ENCODE measurements at regions not wholly inside any gene's neighbourhood (a gene's known extent, or its start where the extent isn't known, plus 50 kb on each side); places are given as distances from the start of the nearest gene placed in this dataset.

DNA sequence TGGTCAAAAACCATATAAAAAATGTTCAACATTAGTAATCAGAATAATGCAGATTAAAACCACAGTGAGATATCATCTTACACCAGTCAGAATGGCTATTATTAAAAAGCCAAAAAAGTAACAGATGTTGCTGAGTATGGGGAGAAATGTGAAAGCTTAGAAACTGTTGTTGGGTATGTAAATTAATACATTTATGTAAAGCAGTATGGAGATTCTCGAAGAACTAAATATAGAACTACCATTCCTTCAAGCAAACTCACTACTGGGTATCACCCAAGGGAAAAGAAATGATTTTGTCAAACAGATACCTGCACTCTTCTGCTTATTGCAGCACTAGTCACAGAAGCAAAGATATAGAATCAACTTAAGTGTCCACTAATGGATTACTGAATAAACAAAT is 576.4 kb upstream of the EPHA5 start:
- ChIA-PET POLR2A (no interaction called here), CTCF (no interaction called here)
- Histone ChIP-seq H3K9me2 (no peaks in the 10 kb centered on the region), H4K20me1 (ENCODE audit: insufficient read depth) (no peaks in the 10 kb centered on the region), H2AFZ (ENCODE audit: low read depth) (no peak overlapping the region), H3K4me1 (ENCODE audit: control insufficient read depth in 1 of 2, insufficient read depth in 2 of 2, low read depth in 1 of 2, low read length in 1 of 2) (no peaks in the 10 kb centered on the region), H3K9ac (no peak overlapping the region), H3K4me3 (ENCODE audit: low read depth in 2 of 2, low read length in 1 of 2) (no peak overlapping the region), H3K36me3 (replicated peaks in 1 of 2; ENCODE audit: control insufficient read depth in 1 of 2, insufficient read depth in 2 of 2, low read length in 1 of 2) (no peaks in the 10 kb centered on the region), H3F3A (replicated peaks; ENCODE audit: insufficient read depth) (no peaks in the 10 kb centered on the region), H3K9me3 (no peaks in the 10 kb centered on the region), H3K79me2 (ENCODE audit: insufficient read depth) (no peaks in the 10 kb centered on the region), H3K27ac (ENCODE audit: low read depth in 2 of 2, low read length in 1 of 2) (no peak overlapping the region), H3K4me2 (no peak overlapping the region), H3K27me3 (ENCODE audit: insufficient read depth) (no peaks in the 10 kb centered on the region)
- TF ChIP-seq MXI1 (IDR thresholded peaks at IDR 0.05; ENCODE audit: low read depth, low read length), result no peak
- TF ChIP-seq NFIC (IDR thresholded peaks at IDR 0.05; ENCODE audit: borderline replicate concordance), result no peak
- TF ChIP-seq, protein P1, sequence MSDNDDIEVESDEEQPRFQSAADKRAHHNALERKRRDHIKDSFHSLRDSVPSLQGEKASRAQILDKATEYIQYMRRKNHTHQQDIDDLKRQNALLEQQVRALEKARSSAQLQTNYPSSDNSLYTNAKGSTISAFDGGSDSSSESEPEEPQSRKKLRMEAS (IDR thresholded peaks at IDR 0.05; ENCODE audit: low read depth), result no peak
- no peak for TF ChIP-seq MEF2A (IDR thresholded peaks at IDR 0.05; ENCODE audit: borderline replicate concordance, low read depth)
- no peak for TF ChIP-seq FOSL2 (IDR thresholded peaks at IDR 0.05; ENCODE audit: borderline replicate concordance, low read depth)
- WGBS (ENCODE audit: low lambda C conversion rate), result 0% methylated on average over 1 of the region's 1 CpG
- no peak for DNase-seq

GRCh38 chr4:66235876-66236275 is 565.6 kb upstream of the EPHA5 start:
- Histone ChIP-seq H3K27me3 (ENCODE audit: insufficient read depth) (no peaks in the 10 kb centered on the region), H3K9me3 (no peaks in the 10 kb centered on the region), H2AFZ (ENCODE audit: low read depth) (no peak overlapping the region), H3K36me3 (replicated peaks in 1 of 2; ENCODE audit: control insufficient read depth in 1 of 2, insufficient read depth in 2 of 2, low read length in 1 of 2) (no peaks in the 10 kb centered on the region), H3K4me2 (no peak overlapping the region), H3K9ac (no peak overlapping the region), H3K79me2 (ENCODE audit: insufficient read depth) (no peaks in the 10 kb centered on the region), H3K4me3 (ENCODE audit: low read depth in 2 of 2, low read length in 1 of 2) (no peak overlapping the region), H3K27ac (ENCODE audit: low read depth in 2 of 2, low read length in 1 of 2) (no peak overlapping the region), H3F3A (replicated peaks; ENCODE audit: insufficient read depth) (no peaks in the 10 kb centered on the region), H3K4me1 (ENCODE audit: control insufficient read depth in 1 of 2, insufficient read depth in 2 of 2, low read depth in 1 of 2, low read length in 1 of 2) (no peaks in the 10 kb centered on the region), H4K20me1 (ENCODE audit: insufficient read depth) (no peaks in the 10 kb centered on the region), H3K9me2 (no peaks in the 10 kb centered on the region)
- TF ChIP-seq, protein P2, sequence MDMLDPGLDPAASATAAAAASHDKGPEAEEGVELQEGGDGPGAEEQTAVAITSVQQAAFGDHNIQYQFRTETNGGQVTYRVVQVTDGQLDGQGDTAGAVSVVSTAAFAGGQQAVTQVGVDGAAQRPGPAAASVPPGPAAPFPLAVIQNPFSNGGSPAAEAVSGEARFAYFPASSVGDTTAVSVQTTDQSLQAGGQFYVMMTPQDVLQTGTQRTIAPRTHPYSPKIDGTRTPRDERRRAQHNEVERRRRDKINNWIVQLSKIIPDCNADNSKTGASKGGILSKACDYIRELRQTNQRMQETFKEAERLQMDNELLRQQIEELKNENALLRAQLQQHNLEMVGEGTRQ (IDR thresholded peaks at IDR 0.05; ENCODE audit: borderline replicate concordance, low read depth, low read length), result no peak
- no peak for TF ChIP-seq TAF1 (IDR thresholded peaks at IDR 0.05; ENCODE audit: borderline replicate concordance, low read depth, low read length)
- TF ChIP-seq, protein P1 (IDR thresholded peaks at IDR 0.05; ENCODE audit: low read depth), result no peak
- no peak for TF ChIP-seq FOXM1 (IDR thresholded peaks at IDR 0.05; ENCODE audit: low read depth)
- TF ChIP-seq CHD2 (IDR thresholded peaks at IDR 0.05; ENCODE audit: low read length, partially characterized antibody), result no peak
- TF ChIP-seq GABPA (IDR thresholded peaks at IDR 0.05; ENCODE audit: low read depth), result no peak
- no peak for TF ChIP-seq EZH2phosphoT487 (IDR thresholded peaks at IDR 0.05; ENCODE audit: borderline replicate concordance, low read depth)
- TF ChIP-seq POLR2AphosphoS5 (IDR thresholded peaks at IDR 0.05; ENCODE audit: low read depth, low read length), result no peak
- no peak for TF ChIP-seq SIN3A (IDR thresholded peaks at IDR 0.05; ENCODE audit: borderline replicate concordance, low read depth, low read length)
- no peak for TF ChIP-seq ELF1 (IDR thresholded peaks at IDR 0.05)
- no peak for TF ChIP-seq RFX5 (IDR thresholded peaks at IDR 0.05; ENCODE audit: low read length)
- no peak for TF ChIP-seq FOSL2 (IDR thresholded peaks at IDR 0.05; ENCODE audit: borderline replicate concordance, low read depth)
- no peak for TF ChIP-seq FOXJ3 (CRISPR knock-in tag; IDR thresholded peaks at IDR 0.05)
- TF ChIP-seq TCF12 (IDR thresholded peaks at IDR 0.05), result no peak
- no peak for TF ChIP-seq NRF1 (IDR thresholded peaks at IDR 0.05; ENCODE audit: low read depth, low read length)
- TF ChIP-seq, protein P3, sequence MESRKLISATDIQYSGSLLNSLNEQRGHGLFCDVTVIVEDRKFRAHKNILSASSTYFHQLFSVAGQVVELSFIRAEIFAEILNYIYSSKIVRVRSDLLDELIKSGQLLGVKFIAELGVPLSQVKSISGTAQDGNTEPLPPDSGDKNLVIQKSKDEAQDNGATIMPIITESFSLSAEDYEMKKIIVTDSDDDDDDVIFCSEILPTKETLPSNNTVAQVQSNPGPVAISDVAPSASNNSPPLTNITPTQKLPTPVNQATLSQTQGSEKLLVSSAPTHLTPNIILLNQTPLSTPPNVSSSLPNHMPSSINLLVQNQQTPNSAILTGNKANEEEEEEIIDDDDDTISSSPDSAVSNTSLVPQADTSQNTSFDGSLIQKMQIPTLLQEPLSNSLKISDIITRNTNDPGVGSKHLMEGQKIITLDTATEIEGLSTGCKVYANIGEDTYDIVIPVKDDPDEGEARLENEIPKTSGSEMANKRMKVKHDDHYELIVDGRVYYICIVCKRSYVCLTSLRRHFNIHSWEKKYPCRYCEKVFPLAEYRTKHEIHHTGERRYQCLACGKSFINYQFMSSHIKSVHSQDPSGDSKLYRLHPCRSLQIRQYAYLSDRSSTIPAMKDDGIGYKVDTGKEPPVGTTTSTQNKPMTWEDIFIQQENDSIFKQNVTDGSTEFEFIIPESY (IDR thresholded peaks at IDR 0.05; ENCODE audit: borderline replicate concordance, low read depth), result no peak
- TF ChIP-seq EP300 (IDR thresholded peaks at IDR 0.05; ENCODE audit: borderline replicate concordance in 1 of 2, low read depth in 1 of 2, low read length in 1 of 2), result no peak
- TF ChIP-seq IRF3 (IDR thresholded peaks at IDR 0.05; ENCODE audit: low read depth, low read length), result no peak
- ChIA-PET CTCF (no interaction called here), POLR2A (no interaction called here)
- DNase-seq, result no peak
- 39% methylated on average over 4 of the region's 4 CpGs for WGBS (ENCODE audit: low lambda C conversion rate)

Measured in SK-N-SH (cell line).